ENCODE measurements at regions not wholly inside any gene's neighbourhood (a gene's known extent, or its start where the extent isn't known, plus 50 kb on each side); places are given as distances from the start of the nearest gene placed in this dataset.

DNA sequence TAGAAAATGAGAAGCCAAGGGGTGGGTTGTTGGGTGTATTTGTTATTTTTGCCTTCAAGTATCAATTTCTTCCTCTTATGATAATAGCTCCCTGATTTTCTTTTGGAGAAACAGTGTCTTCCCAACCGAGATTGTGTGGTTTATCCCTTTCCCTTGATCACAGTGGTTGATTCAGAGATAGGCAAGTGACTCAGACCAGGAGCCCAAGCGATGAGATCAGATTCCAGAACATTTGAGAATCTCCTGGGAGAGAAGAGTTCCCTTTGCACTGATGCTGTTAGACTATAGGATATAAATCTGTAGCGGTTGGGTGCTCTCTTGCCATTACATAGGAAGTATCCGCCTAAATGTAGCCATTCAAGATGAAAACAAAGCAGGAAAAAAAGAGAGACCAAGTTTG lies 90.1 kb upstream of the WDR26 start:
- no peak overlapping the region for H2BK5ac ChIP-seq (ENCODE audit: low read depth, low read length, poor library complexity)
- no peak overlapping the region for H3K4ac ChIP-seq (ENCODE audit: low read depth, low read length)
- no peak overlapping the region for H3K4me2 ChIP-seq (ENCODE audit: low read length)
- no peak overlapping the region for H3K27ac ChIP-seq (ENCODE audit: low read depth, low read length)
- no peak overlapping the region for H3K14ac ChIP-seq (ENCODE audit: low read length)
- H4K12ac ChIP-seq (ENCODE audit: low read depth, low read length), result no peak overlapping the region
- H3K79me2 ChIP-seq (ENCODE audit: control insufficient read depth, insufficient read depth, low read length, poor library complexity), result no peaks in the 10 kb centered on the region
- H3K27me3 ChIP-seq (ENCODE audit: insufficient read depth, low read length), result no peaks in the 10 kb centered on the region
- H3K4me1 ChIP-seq (ENCODE audit: control insufficient read depth in 1 of 2, insufficient read depth in 2 of 2, low read length in 2 of 2), result peaks cover 5 to 6% of the 10 kb centered on the region in 2 experiments
- H3K4me3 ChIP-seq (ENCODE audit: low read depth, low read length), result no peak overlapping the region
- no peak overlapping the region for H4K91ac ChIP-seq (ENCODE audit: low read depth, low read length)
- H3K36me3 ChIP-seq (ENCODE audit: control insufficient read depth in 1 of 2, insufficient read depth in 2 of 2, low read length in 2 of 2), result no peaks in the 10 kb centered on the region
- H2BK120ac ChIP-seq (ENCODE audit: insufficient read depth, low read length, poor library complexity), result no peak overlapping the region
- H3K9ac ChIP-seq (ENCODE audit: low read length), result no peak overlapping the region
- WGBS (ENCODE audit: extremely low coverage, insufficient coverage, insufficient read length), result no CpG with 5 or more reads among the region's 4 CpGs
- peak in 1 of 2 donors; percentile 24 for DNase-seq
- H2AK5ac ChIP-seq (ENCODE audit: low read length), result no peak overlapping the region
- H2AFZ ChIP-seq (ENCODE audit: insufficient read depth, low read length, poor library complexity), result no peak overlapping the region
- H3K79me1 ChIP-seq (ENCODE audit: low read length), result peaks cover 3% of the 10 kb centered on the region
- H4K8ac ChIP-seq (ENCODE audit: low read depth, low read length), result no peak overlapping the region
- H2BK12ac ChIP-seq (ENCODE audit: low read length), result no peak overlapping the region
- no peak overlapping the region for H3K18ac ChIP-seq (ENCODE audit: low read length)
- peaks cover 2% of the 10 kb centered on the region for H3K9me3 ChIP-seq (ENCODE audit: insufficient read depth, low read depth, low read length)
- no peak overlapping the region for H3K23ac ChIP-seq (ENCODE audit: low read length)

- Histone ChIP-seq H3K27ac (ENCODE audit: low read depth, low read length) (no peak overlapping the region), H2AK5ac (ENCODE audit: low read length) (no peak overlapping the region), H3K4me1 (ENCODE audit: control insufficient read depth in 1 of 2, insufficient read depth in 2 of 2, low read length in 2 of 2) (peaks cover 5 to 6% of the 10 kb centered on the region in 2 experiments), H3K36me3 (ENCODE audit: control insufficient read depth in 1 of 2, insufficient read depth in 2 of 2, low read length in 2 of 2) (no peaks in the 10 kb centered on the region), H3K23ac (ENCODE audit: low read length) (no peak overlapping the region), H3K27me3 (ENCODE audit: insufficient read depth, low read length) (no peaks in the 10 kb centered on the region), H4K91ac (ENCODE audit: low read depth, low read length) (no peak overlapping the region), H3K14ac (ENCODE audit: low read length) (no peak overlapping the region), H3K9ac (ENCODE audit: low read length) (no peak overlapping the region), H3K4ac (ENCODE audit: low read depth, low read length) (no peak overlapping the region), H2BK12ac (ENCODE audit: low read length) (no peak overlapping the region), H3K79me1 (ENCODE audit: low read length) (peaks cover 3% of the 10 kb centered on the region), H3K18ac (ENCODE audit: low read length) (no peak overlapping the region), H2BK120ac (ENCODE audit: insufficient read depth, low read length, poor library complexity) (no peak overlapping the region), H4K12ac (ENCODE audit: low read depth, low read length) (no peak overlapping the region), H2AFZ (ENCODE audit: insufficient read depth, low read length, poor library complexity) (no peak overlapping the region), H3K4me3 (ENCODE audit: low read depth, low read length) (peak overlapping the region; percentile 0), H3K79me2 (ENCODE audit: control insufficient read depth, insufficient read depth, low read length, poor library complexity) (no peaks in the 10 kb centered on the region), H3K9me3 (ENCODE audit: insufficient read depth, low read depth, low read length) (peaks cover 2% of the 10 kb centered on the region), H2BK5ac (ENCODE audit: low read depth, low read length, poor library complexity) (no peak overlapping the region), H3K4me2 (ENCODE audit: low read length) (no peak overlapping the region), H4K8ac (ENCODE audit: low read depth, low read length) (no peak overlapping the region)
- no CpG with 5 or more reads among the region's 4 CpGs for WGBS (ENCODE audit: extremely low coverage, insufficient coverage, insufficient read length)
- no peak for DNase-seq
Observed at GRCh38 chr1:224525411-224526040, 90.6 kb upstream of the CNIH3 start.

DNA sequence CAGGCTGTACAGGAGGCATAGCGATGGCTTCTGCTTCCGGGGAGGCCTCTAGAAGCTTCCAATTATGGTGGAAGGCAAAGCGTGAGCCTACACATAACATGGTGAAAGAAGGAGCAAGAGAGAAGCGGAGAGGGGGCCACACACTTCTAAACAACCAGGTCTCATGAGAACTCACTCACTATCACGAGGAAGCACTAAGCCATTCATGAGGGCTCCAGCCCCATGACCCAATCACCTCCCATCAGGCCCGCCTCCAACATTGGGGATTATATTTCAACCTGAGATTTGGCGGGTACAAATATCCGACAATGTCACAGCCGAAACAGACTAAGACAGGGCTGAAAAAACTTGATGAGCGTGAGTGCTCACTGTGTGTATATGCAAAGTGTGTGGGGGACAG lies 89.3 kb upstream of the CNIH3 start:
- WGBS (ENCODE audit: extremely low coverage, insufficient coverage, insufficient read length), result no CpG with 5 or more reads among the region's 10 CpGs
- no peak overlapping the region for H3K14ac ChIP-seq (ENCODE audit: low read length)
- no peak overlapping the region for H2BK5ac ChIP-seq (ENCODE audit: low read depth, low read length, poor library complexity)
- no peak overlapping the region for H3K27ac ChIP-seq (ENCODE audit: low read depth, low read length)
- no peak overlapping the region for H4K12ac ChIP-seq (ENCODE audit: low read depth, low read length)
- H2AK5ac ChIP-seq (ENCODE audit: low read length), result no peak overlapping the region
- DNase-seq, result no peak
- H3K36me3 ChIP-seq (ENCODE audit: control insufficient read depth in 1 of 2, insufficient read depth in 2 of 2, low read length in 2 of 2), result no peaks in the 10 kb centered on the region
- no peak overlapping the region for H3K18ac ChIP-seq (ENCODE audit: low read length)
- no peak overlapping the region for H3K4ac ChIP-seq (ENCODE audit: low read depth, low read length)
- no peak overlapping the region for H4K8ac ChIP-seq (ENCODE audit: low read depth, low read length)
- no peak overlapping the region for H2AFZ ChIP-seq (ENCODE audit: insufficient read depth, low read length, poor library complexity)
- peaks cover 3% of the 10 kb centered on the region for H3K79me1 ChIP-seq (ENCODE audit: low read length)
- no peak overlapping the region for H3K4me2 ChIP-seq (ENCODE audit: low read length)
- no peaks in the 10 kb centered on the region for H3K27me3 ChIP-seq (ENCODE audit: insufficient read depth, low read length)
- no peak overlapping the region for H2BK120ac ChIP-seq (ENCODE audit: insufficient read depth, low read length, poor library complexity)
- H3K9me3 ChIP-seq (ENCODE audit: insufficient read depth, low read depth, low read length), result no peaks in the 10 kb centered on the region
- peaks cover 5 to 6% of the 10 kb centered on the region in 2 experiments for H3K4me1 ChIP-seq (ENCODE audit: control insufficient read depth in 1 of 2, insufficient read depth in 2 of 2, low read length in 2 of 2)
- H4K91ac ChIP-seq (ENCODE audit: low read depth, low read length), result no peak overlapping the region
- no peaks in the 10 kb centered on the region for H3K79me2 ChIP-seq (ENCODE audit: control insufficient read depth, insufficient read depth, low read length, poor library complexity)
- no peak overlapping the region for H2BK12ac ChIP-seq (ENCODE audit: low read length)
- H3K9ac ChIP-seq (ENCODE audit: low read length), result no peak overlapping the region
- H3K23ac ChIP-seq (ENCODE audit: low read length), result no peak overlapping the region
- no peak overlapping the region for H3K4me3 ChIP-seq (ENCODE audit: low read depth, low read length)

- H2BK120ac ChIP-seq (ENCODE audit: insufficient read depth, low read length, poor library complexity), result no peak overlapping the region
- H2BK12ac ChIP-seq (ENCODE audit: low read length), result no peak overlapping the region
- H3K23ac ChIP-seq (ENCODE audit: low read length), result no peak overlapping the region
- H3K27me3 ChIP-seq (ENCODE audit: insufficient read depth, low read length), result no peaks in the 10 kb centered on the region
- no peaks in the 10 kb centered on the region for H3K9me3 ChIP-seq (ENCODE audit: insufficient read depth, low read depth, low read length)
- no peak overlapping the region for H3K4me3 ChIP-seq (ENCODE audit: low read depth, low read length)
- no peak overlapping the region for H4K12ac ChIP-seq (ENCODE audit: low read depth, low read length)
- no peak overlapping the region for H3K18ac ChIP-seq (ENCODE audit: low read length)
- no peak overlapping the region for H3K27ac ChIP-seq (ENCODE audit: low read depth, low read length)
- no peak overlapping the region for H3K4ac ChIP-seq (ENCODE audit: low read depth, low read length)
- H2AFZ ChIP-seq (ENCODE audit: insufficient read depth, low read length, poor library complexity), result no peak overlapping the region
- no peaks in the 10 kb centered on the region for H3K36me3 ChIP-seq (ENCODE audit: control insufficient read depth in 1 of 2, insufficient read depth in 2 of 2, low read length in 2 of 2)
- DNase-seq, result no peak
- peaks cover 3 to 4% of the 10 kb centered on the region in 2 experiments for H3K4me1 ChIP-seq (ENCODE audit: control insufficient read depth in 1 of 2, insufficient read depth in 2 of 2, low read length in 2 of 2)
- H2AK5ac ChIP-seq (ENCODE audit: low read length), result no peak overlapping the region
- H3K79me2 ChIP-seq (ENCODE audit: control insufficient read depth, insufficient read depth, low read length, poor library complexity), result no peaks in the 10 kb centered on the region
- H3K79me1 ChIP-seq (ENCODE audit: low read length), result peaks cover 2% of the 10 kb centered on the region
- H2BK5ac ChIP-seq (ENCODE audit: low read depth, low read length, poor library complexity), result no peak overlapping the region
- H3K4me2 ChIP-seq (ENCODE audit: low read length), result no peak overlapping the region
- peak overlapping the region; percentile 3 for H4K8ac ChIP-seq (ENCODE audit: low read depth, low read length)
- H3K14ac ChIP-seq (ENCODE audit: low read length), result no peak overlapping the region
- no peak overlapping the region for H4K91ac ChIP-seq (ENCODE audit: low read depth, low read length)
- WGBS (ENCODE audit: extremely low coverage, insufficient coverage, insufficient read length), result no CpG with 5 or more reads among the region's 3 CpGs
- no peak overlapping the region for H3K9ac ChIP-seq (ENCODE audit: low read length)
Observed at GRCh38 chr1:224528900-224529299, 87.2 kb upstream of the CNIH3 start.
